GM03348 (cell line): ENCODE measurements at regions not wholly inside any gene's neighbourhood (a gene's known extent, or its start where the extent isn't known, plus 50 kb on each side); places are given as distances from the start of the nearest gene placed in this dataset.
"Not testable (repeated sequence)": the region's sequence is repeated elsewhere in the genome, so short reads cannot be mapped to it uniquely, and the experiment has no call there.

Experiments used
- DNase-seq: peaks from one replicate; pipeline ENCODE4 v3.0.0; 2012; ENCODE audit warnings: low spot score

GRCh38 chr3:165716592-165716991, 120.6 kb downstream of the BCHE start:
- DNase-seq = no peak

- DNase-seq = no peak
These were observed 123.7 kb downstream of the BCHE start for GRCh38 chr3:165713479-165713878.

GRCh38 chr3:165712382-165712781, 124.8 kb downstream of the BCHE start:
- DNase-seq = no peak

- no peak for DNase-seq
These were observed 139.3 kb downstream of the BCHE start for GRCh38 chr3:165697910-165698309.

GRCh38 chr3:165696496-165696895, 140.7 kb downstream of the BCHE start:
- no peak for DNase-seq

DNA sequence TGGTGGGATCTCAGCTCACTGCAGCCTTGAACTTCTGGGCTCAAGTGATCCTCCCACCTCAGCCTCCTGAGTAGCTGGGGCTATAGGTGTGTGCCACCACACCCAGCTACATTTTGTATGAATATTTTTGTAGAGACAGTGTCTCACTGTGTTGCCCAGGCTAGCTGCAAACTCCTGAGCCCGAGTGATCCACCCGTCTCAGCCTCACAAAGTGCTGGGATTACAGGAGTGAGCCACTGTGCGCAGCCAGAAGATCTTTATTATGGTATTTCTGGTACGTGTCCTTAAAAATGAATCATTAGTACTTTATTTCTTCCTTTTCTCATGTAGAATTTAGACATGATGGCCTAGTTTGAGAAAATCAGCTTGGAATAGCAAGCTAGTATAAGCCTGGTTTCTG, 153.3 kb downstream of the BCHE start:
- DNase-seq = no peak

DNA sequence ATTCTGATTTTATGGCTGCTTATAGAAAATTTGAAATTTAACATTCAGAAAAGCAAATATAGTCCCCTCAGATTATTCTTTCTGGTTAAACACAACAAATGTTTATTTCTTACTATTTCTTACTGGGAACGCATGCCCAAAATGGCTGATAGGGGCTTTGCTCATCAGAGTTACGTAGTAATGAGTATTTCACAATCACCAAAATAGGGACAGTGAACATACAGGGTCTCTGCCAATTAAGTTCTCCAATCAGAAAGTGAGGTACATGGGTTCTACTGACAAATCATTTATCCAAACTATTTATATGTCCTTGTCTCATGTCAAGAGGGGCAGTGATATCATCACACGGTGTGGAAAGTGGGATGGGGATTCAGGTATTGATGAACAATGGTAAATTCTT, 154.5 kb downstream of the BCHE start:
- DNase-seq = no peak

- no peak for DNase-seq
These were observed 167.3 kb downstream of the BCHE start for GRCh38 chr3:165669967-165670366.

- no peak for DNase-seq
These were observed 167.7 kb downstream of the BCHE start for GRCh38 chr3:165669504-165669903.

DNA sequence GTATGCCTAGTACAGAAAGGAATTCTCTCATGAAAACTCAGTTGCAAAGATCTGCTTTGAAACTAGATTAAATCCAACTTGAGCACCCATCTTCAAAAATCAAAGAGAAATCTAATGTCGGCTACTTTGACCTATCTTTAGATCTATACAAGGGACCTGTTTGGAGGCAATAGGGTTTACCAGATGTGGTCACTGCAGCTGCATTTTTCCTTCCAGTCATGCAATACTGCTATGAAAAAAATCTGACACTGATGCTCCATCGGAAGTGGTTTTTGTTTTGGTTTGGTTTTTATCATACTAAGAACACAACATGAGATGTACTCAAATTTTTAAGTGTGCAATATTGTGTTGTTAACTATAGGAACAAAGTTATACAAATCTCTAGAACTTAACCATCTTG, 169.5 kb downstream of the BCHE start:
- DNase-seq = no peak

DNA sequence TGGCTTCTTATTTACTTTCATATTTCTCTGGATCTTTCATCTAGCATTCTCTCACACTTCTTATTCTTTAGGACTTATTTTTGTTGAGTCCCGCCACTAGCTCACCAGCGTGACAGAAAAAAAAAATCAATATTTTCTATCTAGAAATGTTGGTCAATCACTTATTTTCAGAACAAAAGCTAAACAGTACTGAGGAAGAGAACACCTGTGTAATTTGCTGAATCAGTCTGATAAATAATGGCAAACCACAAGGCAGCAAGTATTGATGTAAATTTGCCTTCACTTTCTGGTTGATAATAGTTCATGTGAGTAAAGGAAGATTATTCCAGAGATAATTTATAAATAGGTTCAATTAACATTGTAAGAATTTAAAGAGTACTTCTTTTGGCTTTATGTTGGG, 179.2 kb downstream of the BCHE start:
- no peak for DNase-seq

GRCh38 chr3:165653130-165653778, 184.0 kb downstream of the BCHE start:
- no peak for DNase-seq

GRCh38 chr3:165649282-165649681, 187.9 kb downstream of the BCHE start:
- not testable (repeated sequence) for DNase-seq

- DNase-seq = no peak
These were observed 192.0 kb downstream of the BCHE start for GRCh38 chr3:165645191-165645590.

GRCh38 chr3:165644331-165644730, 192.9 kb downstream of the BCHE start:
- DNase-seq = no peak

DNA sequence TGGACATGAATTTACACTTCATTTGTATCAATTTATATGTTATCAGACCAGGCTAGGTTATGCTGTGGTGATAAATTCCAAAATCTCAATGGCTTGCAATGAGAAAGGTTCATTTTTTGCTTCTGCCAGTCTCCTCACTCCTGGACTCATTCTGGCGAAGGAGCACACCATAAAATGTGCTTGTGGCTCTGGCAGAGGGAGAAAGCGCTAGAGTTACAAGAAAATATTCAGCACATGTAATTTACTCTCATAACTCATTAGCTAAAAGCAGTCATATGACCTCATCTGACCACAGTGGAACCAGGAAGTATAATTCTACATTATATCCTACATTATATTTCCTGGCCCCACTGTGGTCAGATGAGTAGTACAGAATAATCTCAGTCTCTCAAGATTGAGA, 193.8 kb downstream of the BCHE start:
- peak; percentile 7 for DNase-seq

DNA sequence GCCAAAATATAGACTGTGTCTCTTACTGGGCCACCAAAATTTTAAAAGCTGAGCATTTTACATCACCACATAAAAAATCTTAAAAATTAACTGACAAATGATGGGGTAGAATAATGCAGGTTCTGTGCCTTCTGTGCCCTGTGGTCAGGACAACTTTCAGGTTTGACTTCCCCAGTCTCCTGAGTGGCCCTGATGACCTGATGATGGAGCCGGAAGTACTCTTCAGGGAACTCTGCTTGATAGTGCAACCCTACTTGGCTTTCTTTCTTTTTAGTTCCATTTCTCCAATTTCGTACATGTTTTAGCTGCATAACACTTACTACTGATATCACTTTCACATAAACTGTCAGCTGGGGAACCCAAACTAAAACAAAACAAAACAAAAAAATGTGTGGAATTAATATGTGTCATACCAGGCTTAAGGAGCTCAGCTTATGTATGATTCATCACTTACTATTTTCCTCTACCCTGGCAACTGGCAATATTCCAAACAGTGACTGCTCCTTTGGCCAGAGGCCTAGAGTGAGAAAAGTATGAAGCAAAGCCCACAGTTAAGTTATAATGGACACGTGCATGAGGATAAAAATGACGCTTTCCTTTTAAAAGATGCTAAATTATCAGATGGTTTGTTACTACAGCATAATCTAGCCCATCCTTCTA, 194.3 kb downstream of the BCHE start:
- peak; percentile 80 for DNase-seq

DNA sequence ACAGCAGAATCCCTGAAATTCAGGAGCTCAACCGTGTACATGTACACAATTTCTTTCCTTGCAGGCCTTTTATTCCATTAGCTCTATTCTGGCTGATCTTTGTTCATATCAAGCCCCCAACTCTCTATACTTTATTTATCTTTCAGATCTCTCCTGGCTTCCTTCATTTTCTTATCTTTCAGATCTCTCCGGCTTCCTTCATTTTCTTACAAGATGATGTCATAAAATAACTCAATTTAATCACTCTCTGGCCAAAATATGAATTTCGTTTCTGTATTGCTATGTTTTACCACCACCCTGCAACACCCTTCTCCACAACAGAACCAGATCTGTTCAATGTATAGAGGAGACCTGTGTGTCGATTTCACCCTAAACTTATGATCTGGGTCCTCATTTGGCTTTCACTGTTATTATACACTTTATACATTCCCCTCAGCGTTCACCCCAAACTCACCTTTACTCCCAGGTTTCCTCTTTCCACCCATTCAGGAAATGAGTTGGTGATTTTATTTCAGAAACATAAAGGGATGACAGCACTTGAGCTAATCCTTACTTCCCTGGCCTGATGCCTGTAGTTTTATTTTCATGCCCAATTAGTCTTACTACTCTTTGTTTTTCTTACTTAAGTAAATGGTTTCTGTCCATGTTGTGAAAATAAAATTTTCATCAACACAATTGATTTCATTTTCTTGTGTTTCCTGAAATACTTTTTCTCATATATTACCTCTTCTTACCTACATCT, 195.5 kb downstream of the BCHE start:
- DNase-seq = no peak

DNA sequence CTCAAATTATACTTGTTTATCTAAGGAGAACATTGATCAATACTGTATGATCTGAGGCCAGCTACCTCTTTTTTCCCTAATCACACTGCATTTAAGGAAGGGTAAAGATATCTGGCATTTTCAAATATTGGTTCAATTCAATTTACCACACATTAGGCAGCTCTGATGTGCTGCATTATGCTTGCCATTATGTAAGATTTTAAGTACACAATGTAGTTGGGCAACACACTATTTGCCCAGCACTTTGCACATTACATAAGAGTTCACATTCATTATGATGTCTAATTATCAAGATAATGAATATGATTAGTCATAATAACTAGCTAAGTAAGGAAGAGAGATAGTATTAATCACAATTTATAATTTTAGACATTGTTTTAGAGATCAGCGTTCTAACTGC, 196.3 kb downstream of the BCHE start:
- DNase-seq = no peak

- DNase-seq = no peak
These were observed 197.2 kb downstream of the BCHE start for GRCh38 chr3:165640031-165640430.

- DNase-seq = no peak
These were observed 199.2 kb downstream of the BCHE start for GRCh38 chr3:165638034-165638433.

DNA sequence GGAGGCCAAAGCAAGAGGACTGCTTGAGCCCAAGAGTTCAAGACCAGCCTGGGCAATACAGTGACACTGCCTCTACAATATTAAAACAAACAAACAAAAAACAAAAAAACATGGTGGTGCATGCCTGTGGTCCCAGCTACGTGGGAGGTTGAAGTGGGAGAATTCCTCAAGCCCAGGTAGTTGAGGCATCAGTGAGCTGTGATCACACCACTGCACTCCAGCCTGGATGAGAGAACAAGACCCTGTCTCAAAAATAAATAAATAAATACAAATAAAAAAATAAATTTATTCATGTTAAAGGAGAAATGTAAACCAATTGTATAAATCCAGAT, 200.6 kb downstream of the BCHE start:
- DNase-seq = no peak
